H1 (cell line): ENCODE measurements at regions not wholly inside any gene's neighbourhood (a gene's known extent, or its start where the extent isn't known, plus 50 kb on each side); places are given as distances from the start of the nearest gene placed in this dataset.

Experiments
- CEBPB ChIP-seq: IDR thresholded peaks from 2 replicates; pipeline ENCODE4 v1.6.1; 2012; ENCODE audit warnings: low read depth, low read length
- HDAC2 ChIP-seq, 2 experiments: fragments of 300-600 bp in 1 of 2; sonication (generic) in 1 of 2; IDR thresholded peaks; 2 replicates each; pipeline ENCODE4 v1.6.1; 2011 to 2012; ENCODE audit warnings: low read depth in 2 of 2, low read length in 2 of 2, mild to moderate bottlenecking in 2 of 2, moderate library complexity in 2 of 2, borderline replicate concordance in 1 of 2, inconsistent platforms in 1 of 2
- NRF1 ChIP-seq: IDR thresholded peaks from 2 replicates; pipeline ENCODE4 v1.6.1; 2011; ENCODE audit warnings: mild to moderate bottlenecking, low read depth, low read length, improper control_type of control experiment
- SIN3A ChIP-seq, 2 experiments: IDR thresholded peaks in 1 of 2; conservative IDR thresholded peaks in 1 of 2; 2 replicates each; pipeline ENCODE4 v1.6.1; 2011 to 2012; ENCODE audit warnings: low read length in 2 of 2, improper control_type of control experiment in 1 of 2, low read depth in 1 of 2, mild to moderate bottlenecking in 1 of 2

DNA sequence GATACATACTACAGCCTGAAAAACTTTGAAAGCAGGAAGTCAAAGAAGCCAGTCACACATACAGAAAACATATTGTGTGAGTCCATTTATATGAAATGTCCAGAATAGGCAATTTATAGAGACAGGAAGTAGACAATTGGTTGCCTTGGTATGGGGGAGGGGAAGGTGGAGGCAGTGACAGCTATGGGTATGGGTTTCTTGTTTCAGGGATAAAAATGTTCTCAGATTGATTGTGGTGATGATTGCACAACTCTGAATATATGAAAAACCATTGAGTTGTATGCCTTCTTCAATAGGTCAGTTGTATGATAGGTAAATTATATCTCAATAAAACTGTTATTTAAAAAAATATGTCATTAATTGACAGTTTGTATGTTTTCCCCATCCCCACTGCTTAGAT, 137.6 kb downstream of the SNX19 start (continued):
- TF ChIP-seq HDAC2 (IDR thresholded peaks at IDR 0.05; ENCODE audit: borderline replicate concordance in 1 of 2, low read depth in 2 of 2, low read length in 2 of 2), result no peak
- no peak for TF ChIP-seq CEBPB
- no peak for TF ChIP-seq NRF1
- no peak for TF ChIP-seq SIN3A (conservative IDR thresholded peaks at IDR 0.05 in 1 of 2, IDR thresholded peaks at IDR 0.05 in 1 of 2; ENCODE audit: low read depth in 1 of 2, low read length in 2 of 2)
